Activated CD4-positive, alpha-beta T cell treated with anti-CD3 and anti-CD28 coated beads, Interleukin-2, Interleukin-4, amounts not matched to agents 100 ng/mL and 50 ng/mL, durations not matched to agents 16 hours and 8 hours (primary cell): ENCODE measurements at regions not wholly inside any gene's neighbourhood (a gene's known extent, or its start where the extent isn't known, plus 50 kb on each side); places are given as distances from the start of the nearest gene placed in this dataset.

Experiments used
- DNase-seq: peaks from one replicate; pipeline ENCODE4 v3.0.0-alpha.2; 2020; ENCODE audit warnings: low spot score

- DNase-seq: no peak
These were observed 173.0 kb downstream of the OLFM4 start for GRCh38 chr13:53201454-53202225.

GRCh38 chr13:53204598-53204997 lies 176.0 kb downstream of the OLFM4 start:
- no peak for DNase-seq

GRCh38 chr13:53206455-53206854 lies 177.8 kb downstream of the OLFM4 start:
- DNase-seq: no peak

GRCh38 chr13:53207556-53207955 lies 178.9 kb downstream of the OLFM4 start:
- DNase-seq: no peak

GRCh38 chr13:53214433-53214832 lies 185.8 kb downstream of the OLFM4 start:
- no peak for DNase-seq

GRCh38 chr13:53215563-53215962 lies 186.9 kb downstream of the OLFM4 start:
- DNase-seq: no peak

GRCh38 chr13:53216773-53217172 lies 188.2 kb downstream of the OLFM4 start:
- DNase-seq: no peak

- no peak for DNase-seq
These were observed 188.6 kb downstream of the OLFM4 start for GRCh38 chr13:53217194-53217593.

- DNase-seq: no peak
These were observed 191.4 kb downstream of the OLFM4 start for GRCh38 chr13:53220038-53220437.

- DNase-seq: no peak
These were observed 209.1 kb downstream of the OLFM4 start for GRCh38 chr13:53237696-53238095.

- DNase-seq: no peak
These were observed 209.6 kb downstream of the OLFM4 start for GRCh38 chr13:53238261-53238660.

GRCh38 chr13:53240401-53241025 lies 211.9 kb downstream of the OLFM4 start:
- DNase-seq: no peak

GRCh38 chr13:53241891-53242348 lies 213.3 kb downstream of the OLFM4 start:
- no peak for DNase-seq

- DNase-seq: no peak
These were observed 220.6 kb downstream of the OLFM4 start for GRCh38 chr13:53249236-53249635.

GRCh38 chr13:53250272-53250875 lies 221.8 kb downstream of the OLFM4 start:
- DNase-seq: peak; percentile 62

GRCh38 chr13:53250977-53251376 lies 222.4 kb downstream of the OLFM4 start:
- DNase-seq: no peak

GRCh38 chr13:53254500-53254899 lies 225.9 kb downstream of the OLFM4 start:
- DNase-seq: no peak

- DNase-seq: no peak
These were observed 227.2 kb downstream of the OLFM4 start for GRCh38 chr13:53255795-53256194.

GRCh38 chr13:53260594-53260993 lies 232.0 kb downstream of the OLFM4 start:
- DNase-seq: no peak

- DNase-seq: no peak
These were observed 236.3 kb downstream of the OLFM4 start for GRCh38 chr13:53264751-53265385.

GRCh38 chr13:53266757-53267156 lies 238.1 kb downstream of the OLFM4 start:
- DNase-seq: no peak

- DNase-seq: no peak
These were observed 241.0 kb downstream of the OLFM4 start for GRCh38 chr13:53269634-53270033.

GRCh38 chr13:53272873-53273272 lies 244.3 kb downstream of the OLFM4 start:
- no peak for DNase-seq
